D341Med (cell line): ENCODE measurements at regions not wholly inside any gene's neighbourhood (a gene's known extent, or its start where the extent isn't known, plus 50 kb on each side); places are given as distances from the start of the nearest gene placed in this dataset.
"Not testable (repeated sequence)": the region's sequence is repeated elsewhere in the genome, so short reads cannot be mapped to it uniquely, and the experiment has no call there.

Source experiments
- DNase-seq: peaks from one replicate; pipeline ENCODE4 v3.0.0; 2012; ENCODE audit warnings: low spot score

DNA sequence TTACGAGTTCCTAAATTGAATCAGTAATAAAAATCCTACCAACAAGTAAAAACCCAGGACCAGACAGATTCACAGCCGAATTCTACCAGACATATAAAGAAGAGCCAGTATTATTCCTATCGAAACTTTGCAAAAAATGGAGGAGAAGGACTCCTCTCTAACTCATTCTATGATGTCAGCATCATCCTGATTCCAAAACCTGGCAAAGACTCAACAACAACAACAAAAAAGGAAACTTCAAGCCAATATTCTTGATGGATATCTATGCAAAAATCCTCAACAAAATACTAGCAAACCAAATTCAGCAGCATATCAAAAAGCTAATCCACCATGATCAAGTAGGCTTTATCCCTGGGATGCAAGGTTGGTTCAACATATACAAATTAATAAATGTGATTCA is 84.6 kb upstream of the ADRB2 start:
- DNase-seq = not testable (repeated sequence)

DNA sequence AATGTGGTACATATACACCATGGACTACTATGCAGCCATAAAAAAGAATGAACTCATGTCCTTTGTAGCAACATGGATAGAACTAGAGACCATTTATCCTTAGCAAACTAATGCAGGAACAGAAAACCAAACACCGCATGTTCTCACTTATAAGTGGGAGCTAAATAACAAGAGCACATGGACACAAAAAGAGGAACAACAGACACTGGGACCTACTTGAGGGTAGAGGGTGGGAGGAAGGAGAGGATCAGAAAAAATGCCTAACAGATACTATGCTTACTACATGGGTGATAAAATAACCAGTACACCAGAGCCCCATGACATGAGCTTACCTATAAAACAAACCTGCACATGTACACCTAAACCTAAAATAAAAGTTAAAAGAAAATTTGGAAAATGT is 82.0 kb upstream of the ADRB2 start:
- not testable (repeated sequence) for DNase-seq

DNA sequence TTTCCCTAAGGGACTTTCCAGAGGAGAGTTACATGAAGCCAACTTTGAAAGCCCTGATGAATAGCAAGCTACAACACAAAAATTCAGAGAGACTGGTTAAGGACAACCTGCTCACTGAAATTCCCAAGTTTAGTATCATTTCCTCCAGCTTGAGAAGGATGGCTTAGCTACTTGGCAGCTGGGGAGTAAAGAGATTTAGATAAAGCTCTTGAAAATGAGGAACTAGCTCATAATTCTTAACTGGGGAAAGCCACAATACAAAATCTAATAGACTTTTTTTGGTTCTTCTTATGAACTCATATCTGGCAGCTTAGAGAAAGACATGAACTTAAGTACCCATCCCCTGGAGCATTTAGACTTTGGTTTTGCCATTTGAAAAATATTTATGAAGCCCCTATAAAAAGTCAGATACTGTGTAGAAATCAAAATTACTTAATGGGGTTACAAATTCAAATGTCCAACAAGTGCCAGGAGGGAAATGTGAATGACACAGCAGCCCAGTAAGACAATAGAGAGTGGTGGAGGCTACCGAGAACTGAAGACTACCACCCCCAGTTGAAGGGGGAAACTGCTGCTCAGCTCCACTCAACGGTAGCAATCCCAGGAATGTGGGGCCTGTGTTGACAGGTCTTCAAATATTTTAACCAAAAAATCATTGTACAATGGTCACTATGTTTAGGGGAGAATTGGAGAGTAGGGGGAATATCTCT is 79.4 kb upstream of the ADRB2 start:
- DNase-seq = no peak

DNA sequence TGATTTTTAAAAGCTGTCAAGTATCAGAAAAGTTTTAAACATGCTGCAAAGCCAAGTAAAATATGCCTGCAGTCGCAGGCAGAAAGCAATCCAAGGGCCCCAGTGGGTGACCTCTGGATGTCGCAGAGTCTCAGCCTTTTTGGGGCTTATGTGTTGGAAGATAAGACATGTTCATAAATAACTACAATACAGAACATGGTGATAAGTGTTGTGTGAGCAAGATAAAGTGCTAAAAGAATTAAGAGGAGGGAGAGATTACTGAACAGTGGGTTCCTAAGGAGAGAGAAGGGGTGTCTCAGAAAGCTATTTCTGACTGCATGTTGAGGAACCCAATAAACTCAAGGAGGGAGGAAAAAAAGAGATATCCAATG is 78.9 kb upstream of the ADRB2 start:
- no peak for DNase-seq

DNA sequence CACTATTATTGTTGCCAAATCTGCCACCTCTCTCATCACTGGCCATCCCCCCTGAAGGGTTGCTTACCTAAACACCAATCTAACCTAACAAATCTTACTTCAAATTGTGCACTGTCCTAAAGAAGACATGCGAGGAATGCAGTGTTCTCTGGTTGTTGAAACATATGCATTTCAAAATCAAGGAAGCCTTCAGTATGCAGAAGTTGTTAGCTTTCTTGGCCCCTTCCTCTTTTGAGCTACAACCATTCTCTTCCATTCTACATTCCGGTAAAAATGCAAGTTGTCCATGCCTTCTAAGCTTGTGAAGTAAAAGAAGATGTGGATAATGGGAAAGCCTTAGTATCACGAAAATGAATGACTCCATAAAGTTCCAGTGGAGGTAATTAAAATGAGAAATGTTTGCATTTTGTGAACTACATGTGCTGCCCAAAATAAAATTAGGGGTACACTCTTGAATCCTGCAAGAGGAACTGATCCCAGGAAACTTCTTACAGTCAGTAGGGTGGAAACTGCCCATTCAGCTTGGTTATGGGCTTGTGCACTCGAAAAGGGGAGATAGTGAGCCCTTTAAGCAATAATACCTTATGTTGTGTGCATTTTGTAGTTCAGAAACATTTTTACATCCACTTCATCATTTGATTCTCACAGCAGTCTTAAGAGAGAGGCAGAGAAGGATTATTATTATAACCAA is 77.6 kb upstream of the ADRB2 start:
- DNase-seq = no peak

DNA sequence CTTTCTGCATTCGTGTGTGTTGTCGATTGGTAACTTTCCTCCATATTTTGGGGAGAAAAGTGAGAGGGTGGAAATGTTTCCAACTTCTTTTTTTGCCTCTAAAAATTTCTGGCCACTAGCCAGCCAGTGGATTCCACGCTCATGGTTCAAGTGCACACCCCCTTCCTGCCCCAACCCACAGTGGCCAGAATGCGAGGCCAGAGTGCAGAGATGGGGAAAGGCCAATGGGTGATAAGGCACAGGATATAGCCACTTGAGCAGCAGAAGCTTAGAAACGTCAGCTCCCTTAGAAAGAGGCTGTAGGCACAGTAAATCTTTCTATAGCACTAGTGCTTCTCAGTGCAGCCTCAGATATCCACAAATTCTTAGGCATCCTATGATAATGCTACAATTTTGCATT is 75.8 kb upstream of the ADRB2 start:
- DNase-seq = no peak

DNA sequence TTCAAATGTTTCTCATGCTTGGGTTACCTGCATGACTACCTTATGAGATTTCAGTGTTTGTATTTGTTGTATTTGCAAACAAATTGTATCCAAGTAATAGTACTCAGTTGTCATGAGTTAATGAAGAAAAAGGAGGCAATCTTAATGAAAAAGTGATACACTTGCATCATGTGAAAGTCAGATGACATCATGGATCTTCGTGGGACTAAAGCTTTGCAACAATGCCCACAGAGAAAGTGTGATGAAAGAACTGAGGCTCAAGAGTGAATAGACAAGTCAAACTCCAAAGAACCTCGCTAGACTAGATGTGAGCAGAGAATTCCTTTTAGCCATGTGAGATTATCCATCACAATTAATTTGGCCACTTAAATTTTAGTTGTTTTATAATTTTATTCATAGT is 75.4 kb upstream of the ADRB2 start:
- DNase-seq = no peak

DNA sequence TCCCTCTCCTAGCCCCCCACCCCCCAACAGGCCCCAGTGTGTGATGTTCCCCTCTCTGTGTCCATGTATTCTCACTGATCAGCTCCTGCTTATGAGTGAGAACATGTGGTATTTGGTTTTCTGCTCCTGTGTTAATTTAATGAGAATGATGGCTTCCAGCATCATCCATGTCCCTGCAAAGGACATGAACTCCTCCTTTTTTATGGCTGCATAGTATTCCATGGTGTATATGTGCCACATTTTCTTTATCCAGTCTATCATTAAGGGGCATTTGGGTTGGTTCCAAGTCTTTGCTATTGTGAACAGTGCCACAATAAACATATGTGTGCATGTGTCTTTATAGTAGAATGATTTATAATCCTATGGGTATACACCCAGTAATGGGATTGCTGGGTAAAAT is 74.0 kb upstream of the ADRB2 start:
- not testable (repeated sequence) for DNase-seq

DNA sequence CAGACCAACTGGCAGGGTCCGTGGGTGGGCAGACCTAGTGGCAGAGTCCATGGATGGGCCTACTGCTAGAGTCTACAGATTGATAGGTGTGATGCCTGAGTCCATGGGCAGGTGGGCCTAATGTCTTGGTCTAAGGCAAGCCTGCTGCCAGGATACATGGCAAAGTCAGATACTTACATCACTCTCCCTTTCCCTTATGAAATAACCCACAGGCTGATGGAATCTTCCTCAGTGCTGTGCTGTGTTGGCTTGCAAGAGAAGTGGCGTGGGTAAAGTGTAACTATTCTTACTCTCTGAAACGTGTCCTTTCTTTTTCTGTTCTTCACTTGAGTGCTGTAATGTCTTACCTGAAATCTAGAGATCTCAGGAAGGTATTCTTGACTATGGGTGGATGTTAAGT is 67.3 kb upstream of the ADRB2 start:
- DNase-seq = no peak

DNA sequence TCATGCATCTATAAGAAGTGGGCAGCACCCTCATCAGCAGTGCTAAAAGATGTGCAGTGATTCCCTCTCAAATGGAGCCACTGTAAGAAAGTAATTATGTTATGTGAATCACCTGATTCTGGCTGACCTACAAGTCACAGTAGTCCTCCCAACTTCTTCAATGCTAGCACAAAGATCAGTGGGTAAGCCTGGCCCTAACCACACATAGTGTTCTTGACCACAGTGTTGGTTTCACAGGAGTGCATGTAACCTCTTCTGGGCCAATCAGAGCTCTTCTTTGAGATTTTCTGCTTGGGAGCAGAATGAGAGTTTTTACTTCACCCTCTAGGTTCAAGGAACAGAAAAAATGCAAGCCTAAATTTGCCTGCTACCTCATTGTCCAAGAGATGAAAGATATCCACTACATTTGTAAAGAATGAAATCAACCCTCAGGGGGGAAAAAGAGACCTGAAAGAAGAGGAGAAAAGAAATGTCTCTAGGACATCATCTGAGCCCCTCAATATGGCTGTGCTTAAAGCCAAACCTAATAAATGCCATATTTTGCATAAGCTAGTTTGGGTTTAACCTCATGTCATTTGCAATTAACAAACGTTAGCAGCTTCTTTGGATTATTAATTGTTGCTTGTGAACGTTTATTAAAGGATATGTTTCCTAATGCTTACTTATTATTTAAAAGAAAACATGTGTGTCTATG is 65.3 kb upstream of the ADRB2 start:
- DNase-seq = no peak

DNA sequence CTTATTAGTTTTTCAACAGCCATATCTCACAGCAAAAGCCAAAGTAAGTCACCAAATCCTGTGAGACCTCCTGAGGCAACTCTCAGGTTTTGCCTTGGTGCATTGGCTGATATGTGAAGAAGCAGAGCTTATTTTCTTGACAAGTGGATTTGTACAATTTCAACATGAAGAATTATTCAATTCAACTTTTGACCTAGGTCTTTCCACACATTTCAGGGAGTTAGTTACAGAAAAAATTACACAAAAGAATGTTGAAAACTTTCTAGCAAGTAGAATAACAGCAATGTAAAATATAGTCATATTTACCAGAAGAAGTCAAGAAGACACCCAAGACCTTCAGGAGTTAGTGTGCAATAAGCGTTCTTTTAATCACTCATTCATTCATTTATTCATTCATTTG is 62.4 kb upstream of the ADRB2 start:
- no peak for DNase-seq

DNA sequence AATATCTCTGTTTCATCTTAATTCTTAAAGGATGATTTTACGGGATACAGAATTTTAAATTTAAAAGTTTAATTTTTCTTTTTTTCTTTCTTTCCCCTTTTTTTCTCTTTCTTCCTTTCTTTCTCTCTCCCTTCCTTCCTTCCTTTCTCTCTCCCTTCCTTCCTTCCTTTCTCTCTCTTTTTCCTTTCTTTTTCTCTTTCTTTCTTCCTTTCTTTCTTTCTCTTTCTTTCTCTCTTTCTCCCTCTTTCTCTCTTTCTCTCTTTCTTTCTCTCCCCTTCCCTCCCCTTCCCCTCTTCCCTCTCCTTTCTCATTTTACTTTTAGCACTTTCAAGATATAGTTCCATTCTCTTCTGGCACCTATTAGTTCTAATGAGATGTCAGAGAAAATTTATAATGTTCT is 61.4 kb upstream of the ADRB2 start:
- no peak for DNase-seq

DNA sequence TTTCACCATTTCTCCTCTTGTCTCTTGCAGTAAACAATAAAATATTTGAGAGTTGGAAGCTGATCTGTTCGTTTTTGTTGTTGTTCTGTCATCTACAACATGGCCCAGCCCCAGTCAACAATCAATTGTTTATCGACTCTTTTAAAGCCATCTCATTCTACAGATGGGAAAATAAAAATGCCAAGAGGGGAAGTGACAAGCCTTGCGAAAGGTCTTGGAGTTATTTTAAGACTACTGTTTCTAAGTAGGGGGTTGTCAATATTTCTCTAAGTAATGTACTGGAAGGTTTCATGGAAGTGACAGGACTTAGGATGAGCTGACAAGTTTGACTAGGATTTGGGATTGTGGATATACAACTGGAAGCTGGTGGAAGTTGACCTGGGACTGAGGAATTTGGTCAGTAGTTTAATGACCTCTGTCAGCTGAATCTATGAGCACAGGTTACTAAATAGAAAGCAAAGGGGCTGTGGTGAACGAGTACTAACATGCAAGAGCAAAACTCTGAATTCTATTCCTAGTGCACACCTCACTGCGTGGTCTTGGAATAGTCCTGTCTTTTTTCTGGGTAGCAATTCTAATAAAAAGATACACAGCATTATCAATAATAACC is 57.5 kb upstream of the ADRB2 start:
- no peak for DNase-seq

DNA sequence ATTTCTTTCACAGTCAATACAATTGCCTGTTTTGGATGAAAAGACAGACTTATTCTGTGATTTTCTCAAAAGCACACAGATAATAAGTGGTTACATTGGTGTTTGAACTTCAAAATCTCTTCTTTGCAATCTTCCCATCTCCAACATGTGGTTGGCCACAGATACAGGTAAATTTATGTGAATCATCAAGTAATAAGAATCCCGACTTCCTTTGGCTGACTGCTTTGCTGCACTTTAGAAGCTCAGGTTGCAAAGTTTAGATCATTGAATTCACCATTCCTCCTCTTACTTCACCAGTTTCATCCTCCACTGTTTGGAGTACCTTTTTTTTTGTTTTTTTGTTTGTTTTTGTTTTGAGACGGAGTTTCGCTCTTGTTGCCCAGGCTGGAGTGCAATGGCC is 56.5 kb upstream of the ADRB2 start:
- DNase-seq = no peak

DNA sequence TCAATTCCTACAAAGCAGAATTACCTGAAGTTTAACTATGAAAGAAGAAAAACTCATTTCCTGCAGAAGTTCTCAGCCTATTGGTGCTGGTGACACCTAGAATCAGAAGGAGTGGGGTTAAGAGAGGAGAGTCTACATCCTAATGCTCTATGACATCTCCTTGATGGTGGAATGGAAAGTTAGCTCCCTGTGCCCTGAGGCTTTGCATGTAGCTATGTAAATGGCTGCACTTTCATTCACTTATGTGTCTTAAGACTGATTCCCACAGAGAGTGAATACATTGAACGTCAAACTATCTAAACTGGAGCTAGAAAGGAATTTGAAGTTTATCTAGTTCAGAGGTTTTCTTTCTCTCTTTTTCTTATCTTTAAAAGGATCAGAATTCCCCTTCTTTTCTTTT is 52.1 kb upstream of the ADRB2 start:
- DNase-seq = no peak

DNA sequence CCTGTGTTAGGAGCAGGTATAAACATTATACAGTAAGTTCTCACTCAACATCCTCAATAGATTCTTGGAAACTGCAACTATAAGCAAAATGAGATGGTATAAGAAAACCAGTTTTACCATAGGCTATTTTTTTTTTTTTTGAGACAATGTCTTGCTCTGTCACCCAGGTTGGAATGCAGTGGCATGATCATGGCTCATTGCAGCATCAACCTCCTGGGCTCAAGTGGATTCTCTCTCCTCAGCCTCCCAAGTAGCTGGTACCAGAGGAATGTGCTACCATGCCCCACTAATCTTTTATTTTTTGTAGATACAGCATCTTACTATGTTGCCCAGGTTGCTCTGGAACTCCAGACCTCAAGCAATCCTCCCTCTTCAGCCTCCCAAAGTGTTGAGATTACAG is 50.1 kb upstream of the ADRB2 start:
- no peak for DNase-seq
